ENCODE measurements at regions not wholly inside any gene's neighbourhood (a gene's known extent, or its start where the extent isn't known, plus 50 kb on each side); places are given as distances from the start of the nearest gene placed in this dataset.

- H3K4me3 ChIP-seq (replicated peaks in 1 of 2; ENCODE audit: low read depth in 2 of 2, low read length in 2 of 2), result no peak overlapping the region
- DNase-seq (ENCODE audit: low read depth in 2 of 2), result no peak
- TF ChIP-seq CTCF (IDR thresholded peaks at IDR 0.05; ENCODE audit: low read depth, low read length), result no peak
Measured at GRCh38 chr2:5766561-5766960, 74.4 kb downstream of the SOX11 start.

GRCh38 chr2:5777131-5777535 lies 84.9 kb downstream of the SOX11 start:
- no peak overlapping the region for H3K4me3 ChIP-seq (replicated peaks in 1 of 2; ENCODE audit: low read depth in 2 of 2, low read length in 2 of 2)
- no peak for DNase-seq (ENCODE audit: low read depth in 2 of 2)
- no peak for TF ChIP-seq CTCF (IDR thresholded peaks at IDR 0.05; ENCODE audit: low read depth, low read length)

GRCh38 chr2:5781679-5782078 lies 89.5 kb downstream of the SOX11 start:
- TF ChIP-seq CTCF (IDR thresholded peaks at IDR 0.05; ENCODE audit: low read depth, low read length), result no peak
- no peak overlapping the region for H3K4me3 ChIP-seq (replicated peaks in 1 of 2; ENCODE audit: low read depth in 2 of 2, low read length in 2 of 2)
- DNase-seq (ENCODE audit: low read depth in 2 of 2), result no peak

- TF ChIP-seq CTCF (IDR thresholded peaks at IDR 0.05; ENCODE audit: low read depth, low read length), result no peak
- no peak for DNase-seq (ENCODE audit: low read depth in 2 of 2)
- H3K4me3 ChIP-seq (replicated peaks in 1 of 2; ENCODE audit: low read depth in 2 of 2, low read length in 2 of 2), result no peak overlapping the region
Measured at GRCh38 chr2:5782103-5782502, 89.9 kb downstream of the SOX11 start.

- no peak for DNase-seq (ENCODE audit: low read depth in 2 of 2)
- no peak for TF ChIP-seq CTCF (IDR thresholded peaks at IDR 0.05; ENCODE audit: low read depth, low read length)
- H3K4me3 ChIP-seq (replicated peaks in 1 of 2; ENCODE audit: low read depth in 2 of 2, low read length in 2 of 2), result no peak overlapping the region
Measured at GRCh38 chr2:5788447-5788846, 96.3 kb downstream of the SOX11 start.

- no peak for DNase-seq (ENCODE audit: low read depth in 2 of 2)
Measured at GRCh38 chr2:5791371-5791770, 99.2 kb downstream of the SOX11 start.

More at GRCh38 chr2:5791371-5791770, 99.2 kb downstream of the SOX11 start:
- no peak overlapping the region for H3K4me3 ChIP-seq (replicated peaks in 1 of 2; ENCODE audit: low read depth in 2 of 2, low read length in 2 of 2)
- TF ChIP-seq CTCF (IDR thresholded peaks at IDR 0.05; ENCODE audit: low read depth, low read length), result no peak

Measured in cardiac fibroblast (primary cell).